Fibroblast of upper back skin (primary cell): ENCODE measurements at regions not wholly inside any gene's neighbourhood (a gene's known extent, or its start where the extent isn't known, plus 50 kb on each side); places are given as distances from the start of the nearest gene placed in this dataset.

Experiments used
- DNase-seq: peaks from one replicate; pipeline ENCODE4 v3.0.0-alpha.2; 2013

- peak; percentile 23 for DNase-seq
Measured at GRCh38 chr15:31557899-31558298, 231.3 kb downstream of the KLF13 start.

GRCh38 chr15:31558840-31559239, 232.2 kb downstream of the KLF13 start:
- DNase-seq, result no peak

GRCh38 chr15:31559786-31560185, 233.2 kb downstream of the KLF13 start:
- DNase-seq, result no peak

GRCh38 chr15:31560643-31561042, 234.0 kb downstream of the KLF13 start:
- DNase-seq, result no peak

- no peak for DNase-seq
Measured at GRCh38 chr15:31561156-31561555, 234.5 kb downstream of the KLF13 start.

GRCh38 chr15:31563001-31563400, 236.4 kb downstream of the KLF13 start:
- no peak for DNase-seq

GRCh38 chr15:31563421-31563820, 236.8 kb downstream of the KLF13 start:
- no peak for DNase-seq

GRCh38 chr15:31567861-31568260, 241.2 kb downstream of the KLF13 start:
- no peak for DNase-seq

- DNase-seq, result no peak
Measured at GRCh38 chr15:31569836-31570235, 243.2 kb downstream of the KLF13 start.

GRCh38 chr15:31570591-31570990, 244.0 kb downstream of the KLF13 start:
- no peak for DNase-seq

GRCh38 chr15:31571676-31572075, 245.0 kb downstream of the KLF13 start:
- DNase-seq, result no peak

GRCh38 chr15:31573759-31574158, 247.1 kb downstream of the KLF13 start:
- no peak for DNase-seq

GRCh38 chr15:31574766-31575165, 248.1 kb downstream of the KLF13 start:
- DNase-seq, result no peak

- no peak for DNase-seq
Measured at GRCh38 chr15:31577108-31577507, 250.5 kb downstream of the KLF13 start.

GRCh38 chr15:31579282-31579681, 252.6 kb downstream of the KLF13 start:
- DNase-seq, result no peak

- no peak for DNase-seq
Measured at GRCh38 chr15:31579976-31580375, 253.3 kb downstream of the KLF13 start.

GRCh38 chr15:31584195-31584594, 257.6 kb downstream of the KLF13 start:
- no peak for DNase-seq

GRCh38 chr15:31585240-31585639, 258.6 kb downstream of the KLF13 start:
- DNase-seq, result no peak

- DNase-seq, result no peak
Measured at GRCh38 chr15:31586841-31587240, 260.2 kb downstream of the KLF13 start.

- DNase-seq, result no peak
Measured at GRCh38 chr15:31587583-31587982, 260.9 kb downstream of the KLF13 start.

GRCh38 chr15:31590609-31591008, 264.0 kb downstream of the KLF13 start:
- peak; percentile 43 for DNase-seq

- no peak for DNase-seq
Measured at GRCh38 chr15:31591908-31592307, 265.3 kb downstream of the KLF13 start.

GRCh38 chr15:31597466-31597865, 270.8 kb downstream of the KLF13 start:
- no peak for DNase-seq

- no peak for DNase-seq
Measured at GRCh38 chr15:31598620-31599019, 272.0 kb downstream of the KLF13 start.

- DNase-seq, result peak; percentile 40
Measured at GRCh38 chr15:31605467-31605931, 278.9 kb downstream of the KLF13 start.

- peak; percentile 62 for DNase-seq
Measured at GRCh38 chr15:31606194-31606669, 279.6 kb downstream of the KLF13 start.
